Loucy (cell line): ENCODE measurements at regions not wholly inside any gene's neighbourhood (a gene's known extent, or its start where the extent isn't known, plus 50 kb on each side); places are given as distances from the start of the nearest gene placed in this dataset.

ENCODE experiments used
- H2AFZ ChIP-seq: fragments of 200-600 bp; sonication (generic); 2 replicates; pipeline ENCODE4 v1.6.0; 2016; ENCODE audit warnings: antibody characterized with exemption, mild to moderate bottlenecking, low read length, moderate library complexity
- H3F3A ChIP-seq: fragments of 200-600 bp; 2 replicates; pipeline ENCODE4 v1.6.0; 2016; ENCODE audit warnings: antibody characterized with exemption, low read depth, mild to moderate bottlenecking
- H3K27me3 ChIP-seq: fragments of 200-600 bp; sonication (generic); 2 replicates; pipeline ENCODE4 v1.6.1; 2014; ENCODE audit warnings: low read length, mild to moderate bottlenecking; ENCODE audit not compliant: insufficient read depth, poor library complexity, severe bottlenecking
- H3K36me3 ChIP-seq: fragments of 200-600 bp; sonication (generic); 2 replicates; pipeline ENCODE4 v1.6.1; 2016; ENCODE audit warnings: low read length; ENCODE audit not compliant: insufficient read depth
- H3K4me1 ChIP-seq: fragments of 200-600 bp; sonication (generic); 2 replicates; pipeline ENCODE4 v1.5.1; 2014; ENCODE audit warnings: low read length, mild to moderate bottlenecking; ENCODE audit not compliant: insufficient read depth, poor library complexity, severe bottlenecking
- H3K4me2 ChIP-seq: fragments of 200-600 bp; sonication (generic); 2 replicates; pipeline ENCODE4 v1.6.0; 2014; ENCODE audit warnings: antibody characterized with exemption, low read length, low read depth, mild to moderate bottlenecking; ENCODE audit not compliant: poor library complexity, severe bottlenecking
- H3K4me3 ChIP-seq: fragments of 200-600 bp; sonication (generic); 2 replicates; pipeline ENCODE4 v1.5.1; 2014; ENCODE audit warnings: low read length, mild to moderate bottlenecking, mixed read lengths; ENCODE audit not compliant: poor library complexity, severe bottlenecking
- H3K79me2 ChIP-seq: fragments of 200-600 bp; sonication (generic); 2 replicates; pipeline ENCODE4 v1.6.1; 2014; ENCODE audit warnings: low read length; ENCODE audit not compliant: insufficient read depth
- H3K9ac ChIP-seq: fragments of 200-600 bp; sonication (generic); 2 replicates; pipeline ENCODE4 v1.6.0; 2014; ENCODE audit warnings: mild to moderate bottlenecking, low read depth, low read length, moderate library complexity; ENCODE audit not compliant: poor library complexity, severe bottlenecking
- H3K9me2 ChIP-seq: fragments of 200-600 bp; sonication (generic); replicated peaks from 2 replicates; pipeline ENCODE4 v1.6.1; 2016; ENCODE audit warnings: low read depth, low read length, mixed read lengths
- H3K9me3 ChIP-seq: fragments of 200-600 bp; sonication (generic); 2 replicates; pipeline ENCODE4 v1.6.1; 2014; ENCODE audit warnings: mild to moderate bottlenecking, antibody characterized with exemption, low read length, low read depth; ENCODE audit not compliant: insufficient read depth
- H4K20me1 ChIP-seq: fragments of 200-600 bp; sonication (generic); 2 replicates; pipeline ENCODE4 v1.6.0; 2014; ENCODE audit warnings: antibody characterized with exemption, low read length, mild to moderate bottlenecking; ENCODE audit not compliant: insufficient read depth, poor library complexity, severe bottlenecking
- CTCF ChIP-seq: fragments of 200-600 bp; sonication (generic); conservative IDR thresholded peaks from 2 replicates; pipeline ENCODE4 v1.5.1; 2014; ENCODE audit warnings: mild to moderate bottlenecking, antibody characterized with exemption, low read length
- EZH2phosphoT487 ChIP-seq: fragments of 200-600 bp; IDR thresholded peaks from 2 replicates; pipeline ENCODE4 v1.6.1; 2018; ENCODE audit warnings: antibody characterized with exemption, mild to moderate bottlenecking, moderate library complexity, borderline replicate concordance

GRCh38 chr16:66120656-66121055 lies 245.8 kb upstream of the CDH5 start:
- Histone ChIP-seq H3K4me2 (no peak overlapping the region), H3K27me3 (no peaks in the 10 kb centered on the region), H3K4me3 (no peak overlapping the region), H3K36me3 (no peaks in the 10 kb centered on the region), H3F3A (no peaks in the 10 kb centered on the region), H3K9me2 (no peaks in the 10 kb centered on the region), H3K4me1 (no peaks in the 10 kb centered on the region), H4K20me1 (no peaks in the 10 kb centered on the region), H3K9ac (no peak overlapping the region), H3K79me2 (no peaks in the 10 kb centered on the region), H2AFZ (no peak overlapping the region), H3K9me3 (no peaks in the 10 kb centered on the region)
- TF ChIP-seq EZH2phosphoT487 (no peak), CTCF (no peak)

GRCh38 chr16:66116163-66117002 lies 250.1 kb upstream of the CDH5 start:
- no peak for TF ChIP-seq CTCF
- no peak for TF ChIP-seq EZH2phosphoT487
- Histone ChIP-seq H3K79me2 (no peaks in the 10 kb centered on the region), H3F3A (no peaks in the 10 kb centered on the region), H3K27me3 (no peaks in the 10 kb centered on the region), H4K20me1 (no peaks in the 10 kb centered on the region), H3K4me3 (no peak overlapping the region), H3K4me1 (no peaks in the 10 kb centered on the region), H3K9me3 (no peaks in the 10 kb centered on the region), H3K4me2 (no peak overlapping the region), H3K9ac (no peak overlapping the region), H3K9me2 (no peaks in the 10 kb centered on the region), H3K36me3 (no peaks in the 10 kb centered on the region), H2AFZ (no peak overlapping the region)

- Histone ChIP-seq H2AFZ (no peak overlapping the region), H3K36me3 (no peaks in the 10 kb centered on the region), H3K4me1 (no peaks in the 10 kb centered on the region), H3K9me2 (no peaks in the 10 kb centered on the region), H3F3A (no peaks in the 10 kb centered on the region), H3K9me3 (no peaks in the 10 kb centered on the region), H3K9ac (no peak overlapping the region), H4K20me1 (no peaks in the 10 kb centered on the region), H3K79me2 (no peaks in the 10 kb centered on the region), H3K4me2 (no peak overlapping the region), H3K4me3 (no peak overlapping the region), H3K27me3 (no peaks in the 10 kb centered on the region)
- TF ChIP-seq EZH2phosphoT487 (no peak), CTCF (no peak)
Measured at GRCh38 chr16:66115373-66115772, 251.1 kb upstream of the CDH5 start.
